GM12865 (cell line): ENCODE measurements at regions not wholly inside any gene's neighbourhood (a gene's known extent, or its start where the extent isn't known, plus 50 kb on each side); places are given as distances from the start of the nearest gene placed in this dataset.
"Not testable (repeated sequence)": the region's sequence is repeated elsewhere in the genome, so short reads cannot be mapped to it uniquely, and the experiment has no call there.

Experiments used
- DNase-seq: peaks from one replicate; pipeline ENCODE4 v3.0.0; 2010; ENCODE audit warnings: low read depth
- H3K4me3 ChIP-seq: 2 replicates; pipeline ENCODE4 v1.5.1; 2011; ENCODE audit warnings: mild to moderate bottlenecking, low read depth, low read length, control low read depth
- TF ChIP-seq, protein P1 (sequence below): IDR thresholded peaks from 2 replicates; pipeline ENCODE4 v1.5.1; 2011; ENCODE audit warnings: low read length, control low read depth, low read depth, inconsistent platforms; ENCODE audit not compliant: insufficient read depth; ENCODE audit errors: missing control alignments

DNA sequence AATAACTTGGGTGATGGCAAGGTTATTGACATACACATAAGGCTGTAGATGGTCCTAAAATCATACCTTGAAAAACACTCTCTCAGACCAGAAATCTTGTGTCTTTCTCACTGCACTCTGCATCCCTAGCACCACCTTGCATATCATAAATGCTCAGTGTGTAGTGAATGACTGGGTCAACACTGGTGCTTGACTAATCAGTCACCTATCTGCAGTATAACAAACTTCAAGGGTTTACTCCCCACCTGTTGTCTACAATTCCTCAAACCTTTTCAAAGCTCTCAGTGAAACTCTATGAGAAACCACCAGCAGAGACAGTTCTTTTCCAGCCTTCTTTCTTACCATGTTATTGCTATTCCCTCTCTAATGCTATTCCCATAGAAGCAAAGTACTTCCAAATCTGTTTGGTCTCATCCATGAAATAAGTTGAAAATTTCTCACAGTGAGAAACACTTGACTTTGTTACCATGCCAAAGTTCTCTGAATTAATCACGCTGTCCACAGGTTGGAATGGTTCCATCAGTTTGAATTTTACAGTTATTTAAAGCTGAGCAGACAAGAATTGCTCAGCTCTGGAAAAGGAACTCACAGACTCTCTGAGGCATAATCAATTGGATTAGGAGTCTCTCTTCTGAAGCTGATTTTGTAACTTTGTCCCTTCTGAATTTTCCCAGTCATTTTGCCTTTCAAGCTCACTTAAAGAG lies 104.8 kb upstream of the EYA4 start:
- no peak for DNase-seq
- no peak overlapping the region for H3K4me3 ChIP-seq
- TF ChIP-seq, protein P1, sequence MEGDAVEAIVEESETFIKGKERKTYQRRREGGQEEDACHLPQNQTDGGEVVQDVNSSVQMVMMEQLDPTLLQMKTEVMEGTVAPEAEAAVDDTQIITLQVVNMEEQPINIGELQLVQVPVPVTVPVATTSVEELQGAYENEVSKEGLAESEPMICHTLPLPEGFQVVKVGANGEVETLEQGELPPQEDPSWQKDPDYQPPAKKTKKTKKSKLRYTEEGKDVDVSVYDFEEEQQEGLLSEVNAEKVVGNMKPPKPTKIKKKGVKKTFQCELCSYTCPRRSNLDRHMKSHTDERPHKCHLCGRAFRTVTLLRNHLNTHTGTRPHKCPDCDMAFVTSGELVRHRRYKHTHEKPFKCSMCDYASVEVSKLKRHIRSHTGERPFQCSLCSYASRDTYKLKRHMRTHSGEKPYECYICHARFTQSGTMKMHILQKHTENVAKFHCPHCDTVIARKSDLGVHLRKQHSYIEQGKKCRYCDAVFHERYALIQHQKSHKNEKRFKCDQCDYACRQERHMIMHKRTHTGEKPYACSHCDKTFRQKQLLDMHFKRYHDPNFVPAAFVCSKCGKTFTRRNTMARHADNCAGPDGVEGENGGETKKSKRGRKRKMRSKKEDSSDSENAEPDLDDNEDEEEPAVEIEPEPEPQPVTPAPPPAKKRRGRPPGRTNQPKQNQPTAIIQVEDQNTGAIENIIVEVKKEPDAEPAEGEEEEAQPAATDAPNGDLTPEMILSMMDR: no peak

DNA sequence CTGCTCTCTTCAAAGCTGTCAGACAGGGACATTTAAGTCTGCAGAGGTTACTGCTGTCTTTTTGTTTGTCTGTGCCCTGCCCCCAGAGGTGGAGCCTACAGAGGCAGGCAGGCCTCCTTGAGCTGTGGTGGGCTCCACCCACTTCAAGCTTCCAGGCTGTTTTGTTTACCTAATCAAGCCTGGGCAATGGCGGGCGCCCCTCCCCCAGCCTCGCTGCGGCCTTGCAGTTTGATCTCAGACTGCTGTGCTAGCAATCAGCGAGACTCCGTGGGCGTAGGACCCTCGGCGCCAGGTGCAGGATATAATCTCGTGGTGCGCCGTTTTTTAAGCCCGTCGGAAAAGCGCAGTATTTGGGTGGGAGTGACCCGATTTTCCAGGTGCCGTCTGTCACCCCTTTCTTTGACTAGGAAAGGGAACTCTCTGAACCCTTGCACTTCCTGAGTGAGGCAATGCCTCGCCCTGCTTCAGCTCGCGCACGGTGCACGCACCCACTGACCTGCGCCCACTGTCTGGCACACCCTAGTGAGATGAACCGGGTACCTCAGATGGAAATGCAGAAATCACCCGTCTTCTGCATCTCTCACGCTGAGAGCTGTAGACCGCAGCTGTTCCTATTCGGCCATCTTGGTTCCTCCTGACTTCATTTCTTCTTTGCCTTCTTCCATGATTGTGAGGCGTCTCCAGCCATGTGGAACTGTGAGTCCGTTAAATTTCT lies 93.5 kb upstream of the EYA4 start:
- DNase-seq, H3K4me3 ChIP-seq: not testable (repeated sequence)

- H3K4me3 ChIP-seq: no peak overlapping the region
- TF ChIP-seq, protein P1: no peak
- no peak for DNase-seq
Measured at GRCh38 chr6:133156689-133157088, 84.5 kb upstream of the EYA4 start.

- TF ChIP-seq, protein P1: no peak
- no peak for DNase-seq
- H3K4me3 ChIP-seq: no peak overlapping the region
Measured at GRCh38 chr6:133157995-133158394, 83.2 kb upstream of the EYA4 start.

- TF ChIP-seq, protein P1: no peak
- DNase-seq: no peak
Measured at GRCh38 chr6:133159255-133159795, 81.8 kb upstream of the EYA4 start.

DNA sequence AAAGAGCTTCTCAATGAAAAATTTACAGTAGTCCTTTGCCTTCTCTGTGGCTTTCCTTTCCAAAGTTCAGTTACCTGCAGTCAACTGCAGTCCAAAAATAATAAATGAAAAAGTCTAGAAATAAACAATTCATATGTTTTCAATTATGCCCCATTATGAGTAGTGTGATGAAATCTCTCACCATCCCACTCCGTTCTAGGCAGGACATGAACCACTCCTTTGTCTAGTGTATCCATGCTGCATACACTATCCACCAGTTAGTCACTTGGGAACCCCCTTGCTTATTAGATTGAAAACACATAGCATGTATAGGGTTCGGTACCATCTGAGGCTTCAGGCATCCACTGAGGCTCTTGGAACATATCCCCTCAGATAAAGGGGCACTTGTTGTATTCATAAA lies 80.6 kb upstream of the EYA4 start:
- TF ChIP-seq, protein P1: no peak
- no peak for DNase-seq

More at GRCh38 chr6:133159255-133159795, 81.8 kb upstream of the EYA4 start:
- no peak overlapping the region for H3K4me3 ChIP-seq

GRCh38 chr6:133165235-133165634 lies 75.9 kb upstream of the EYA4 start:
- TF ChIP-seq, protein P1: no peak
- H3K4me3 ChIP-seq: no peak overlapping the region
- DNase-seq: no peak

More for the DNA sequence above, 80.6 kb upstream of the EYA4 start:
- no peak overlapping the region for H3K4me3 ChIP-seq
